GM12878 (cell line): ENCODE measurements at regions not wholly inside any gene's neighbourhood (a gene's known extent, or its start where the extent isn't known, plus 50 kb on each side); places are given as distances from the start of the nearest gene placed in this dataset.

Source experiments
- ATAC-seq: fragments of 200-7000 bp; cut with Tn5 transposase; 3 replicates; pipeline ENCODE4 v1.9.1; 2020; ENCODE audit warnings: mild to moderate bottlenecking, moderate library complexity
- BruUV-seq: library from RNA; stranded (reverse); fragments of 400-500 nt; replicated peaks from 2 replicates; lab custom pipeline; 2021; lab: Mats Ljungman, UMichigan
- CTCF ChIA-PET: fragments of 300-600 bp; sonication (Branson Sonifier 250); formaldehyde crosslinking; extraction: SDS; loops from one replicate; lab custom pipeline; 2021; ENCODE audit warnings: inconsistent platforms; lab: Yijun Ruan, JAX
- POLR2A ChIA-PET: fragments of 350-600 bp; formaldehyde crosslinking; extraction: SDS; loops from one replicate; lab custom pipeline; 2021; ENCODE audit warnings: inconsistent platforms; lab: Charles Lee
- RAD21 ChIA-PET: fragments of 300-600 bp; sonication (Branson Sonifier 250); formaldehyde crosslinking; loops from one replicate; lab custom pipeline; 2023; ENCODE audit warnings: antibody characterized with exemption; ENCODE audit not compliant: unreplicated experiment; lab: Charles Lee
- SMC1A ChIA-PET: fragments of 300-600 bp; sonication (Branson Sonifier 250); formaldehyde crosslinking; loops from one replicate; lab custom pipeline; 2023; ENCODE audit not compliant: unreplicated experiment, uncharacterized antibody; lab: Charles Lee
- DNase-seq: peaks from one replicate; pipeline ENCODE4 v3.0.0-alpha.2; 2011; ENCODE audit warnings: low read depth, low spot score
- FAIRE-seq: peaks from 3 replicates; lab custom pipeline; 2011; peaks lifted over from hg19 to GRCh38; lab: Jason Lieb, UNC
- H2AFZ ChIP-seq: 2 replicates; pipeline ENCODE4 v1.6.0; 2011; ENCODE audit warnings: low read depth, low read length, control low read depth; ENCODE audit not compliant: control insufficient read depth
- H3K27ac ChIP-seq: 2 replicates; pipeline ENCODE4 v1.5.1; 2011; ENCODE audit warnings: control low read depth; ENCODE audit not compliant: control insufficient read depth, insufficient read depth
- H3K27me3 ChIP-seq, 2 experiments: replicated peaks in 1 of 2; 2 replicates each; pipeline versions ENCODE4 v1.6.0 to v1.6.1; 2011; ENCODE audit warnings: low read length in 1 of 2; ENCODE audit not compliant: control insufficient read depth in 2 of 2, insufficient read depth in 2 of 2
- H3K36me3 ChIP-seq, 2 experiments: 2 replicates each; pipeline ENCODE4 v1.5.1; 2011; ENCODE audit warnings: low read length in 1 of 2; ENCODE audit not compliant: control insufficient read depth in 2 of 2, insufficient read depth in 2 of 2
- H3K4me1 ChIP-seq: 2 replicates; pipeline ENCODE4 v1.6.1; 2011; ENCODE audit warnings: mild to moderate bottlenecking, low read length, moderate library complexity, mixed read lengths; ENCODE audit not compliant: control insufficient read depth, insufficient read depth
- H3K4me2 ChIP-seq: 2 replicates; pipeline ENCODE4 v1.6.0; 2011; ENCODE audit warnings: control low read depth; ENCODE audit not compliant: control insufficient read depth, insufficient read depth
- H3K4me3 ChIP-seq: fragments of 200-600 bp; sonication (generic); 2 replicates; pipeline ENCODE4 v1.5.1; 2016
- H3K79me2 ChIP-seq: 2 replicates; pipeline ENCODE4 v1.6.0; 2011; ENCODE audit warnings: low read length; ENCODE audit not compliant: control insufficient read depth, insufficient read depth
- H3K9ac ChIP-seq: 2 replicates; pipeline ENCODE4 v1.8.0; 2011; ENCODE audit warnings: low read length, control low read depth, mixed read lengths; ENCODE audit not compliant: control insufficient read depth, insufficient read depth
- H3K9me3 ChIP-seq: replicated peaks from 3 replicates; pipeline ENCODE4 v1.5.1; 2011; ENCODE audit warnings: mild to moderate bottlenecking, low read length; ENCODE audit not compliant: control insufficient read depth, insufficient read depth
- H4K20me1 ChIP-seq: 2 replicates; pipeline ENCODE4 v1.6.0; 2011; ENCODE audit not compliant: control insufficient read depth, insufficient read depth
- BCL11A ChIP-seq: IDR thresholded peaks from 2 replicates; pipeline ENCODE4 v1.6.1; 2011; ENCODE audit warnings: low read depth, low read length
- CREB1 ChIP-seq: IDR thresholded peaks from 2 replicates; pipeline ENCODE4 v1.6.1; 2012; ENCODE audit warnings: low read depth, mild to moderate bottlenecking, inconsistent platforms
- NFXL1 ChIP-seq: fragments of 450-650 bp; IDR thresholded peaks from 2 replicates; pipeline ENCODE4 v1.6.1; 2017; ENCODE audit warnings: antibody characterized with exemption, mild to moderate bottlenecking, borderline replicate concordance
- NFYB ChIP-seq: IDR thresholded peaks from 2 replicates; pipeline ENCODE4 v1.6.1; 2011; ENCODE audit warnings: low read depth, mild to moderate bottlenecking, low read length, improper control_type of control experiment, moderate library complexity; ENCODE audit not compliant: insufficient read depth
- NR2C1 ChIP-seq: fragments of 450-650 bp; IDR thresholded peaks from 2 replicates; pipeline ENCODE4 v1.6.1; 2017; ENCODE audit warnings: antibody characterized with exemption, mild to moderate bottlenecking, moderate library complexity
- NR2C2 ChIP-seq: IDR thresholded peaks from 2 replicates; pipeline ENCODE4 v1.6.1; 2011; ENCODE audit warnings: borderline replicate concordance, low read depth; ENCODE audit not compliant: control insufficient read depth, insufficient read length
- RELB ChIP-seq: fragments of 450-650 bp; IDR thresholded peaks from 2 replicates; pipeline ENCODE4 v1.6.1; 2017; ENCODE audit warnings: low read depth, mild to moderate bottlenecking, moderate library complexity
- RFX5 ChIP-seq: IDR thresholded peaks from 2 replicates; pipeline ENCODE4 v1.6.1; 2011; ENCODE audit warnings: low read depth, low read length, improper control_type of control experiment
- TARDBP ChIP-seq: IDR thresholded peaks from 2 replicates; pipeline ENCODE4 v1.6.1; 2016; ENCODE audit warnings: borderline replicate concordance
- TCF3 ChIP-seq: IDR thresholded peaks from 2 replicates; pipeline ENCODE4 v1.6.1; 2012; ENCODE audit warnings: low read depth, mild to moderate bottlenecking, low read length, borderline replicate concordance; ENCODE audit not compliant: insufficient read depth
- YBX1 ChIP-seq: fragments of 450-650 bp; IDR thresholded peaks from 2 replicates; pipeline ENCODE4 v1.6.1; 2016; ENCODE audit warnings: antibody characterized with exemption
- ZBED1 ChIP-seq: IDR thresholded peaks from 2 replicates; pipeline ENCODE4 v1.6.1; 2016; ENCODE audit warnings: borderline replicate concordance
- ZNF207 ChIP-seq: fragments of 450-650 bp; IDR thresholded peaks from 2 replicates; pipeline ENCODE4 v1.6.1; 2014; ENCODE audit warnings: antibody characterized with exemption, mild to moderate bottlenecking, borderline replicate concordance
- ZNF622 ChIP-seq: fragments of 450-650 bp; IDR thresholded peaks from 2 replicates; pipeline ENCODE4 v1.6.1; 2017; ENCODE audit warnings: mild to moderate bottlenecking, inconsistent platforms
- WGBS: methylation state at CpG from one replicate; pipeline ENCODE4 v1.1.6; 2016; ENCODE audit warnings: low lambda C conversion rate; ENCODE audit not compliant: insufficient replicate concordance, insufficient coverage; ENCODE audit errors: missing lambda C conversion rate; 5-methylcytosine and 5-hydroxymethylcytosine counted together
- in situ Hi-C: fragments of 300-500 bp; cut with MboI; formaldehyde crosslinking; loops from 9 replicates; pipeline ENCODE4 v1.14.3; 2018; ENCODE audit warnings: mixed read lengths
- intact Hi-C: fragments of 100-400 bp; cut with micrococcal nuclease; formaldehyde crosslinking; loops from one replicate; pipeline ENCODE4 v1.14.2; 2022; ENCODE audit not compliant: unreplicated experiment
- TF ChIP-seq, protein P1 (sequence below): fragments of 450-650 bp; IDR thresholded peaks from 2 replicates; pipeline ENCODE4 v1.6.1; 2017; ENCODE audit warnings: mild to moderate bottlenecking, low read depth, inconsistent platforms; ENCODE audit not compliant: poor library complexity, severe bottlenecking

DNA sequence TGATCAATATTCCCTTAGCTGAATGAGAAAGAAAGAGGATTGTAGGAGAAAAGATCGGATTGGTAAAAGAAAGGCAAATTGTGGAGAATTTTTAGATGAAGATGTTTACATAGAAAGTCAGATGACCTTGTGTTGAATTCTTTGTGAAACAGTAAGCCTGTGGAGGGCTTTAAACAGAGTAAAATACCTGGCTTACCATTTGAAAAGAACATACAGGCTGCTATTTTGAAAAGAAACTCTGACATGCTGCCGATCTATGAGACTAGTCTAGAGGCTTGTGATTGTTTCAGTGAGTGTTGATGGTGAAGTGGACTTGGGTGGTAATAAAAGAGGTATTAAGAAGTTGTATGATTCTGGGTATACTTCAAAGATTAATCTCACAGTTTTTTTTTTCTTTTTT is 938.9 kb upstream of the PRR20A start:
- POLR2A ChIA-PET: no interaction called here
- ATAC-seq: no peak

More for the DNA sequence above, 938.9 kb upstream of the PRR20A start:
- Histone ChIP-seq H3K9me3 (no peaks in the 10 kb centered on the region), H2AFZ (no peak overlapping the region), H3K27me3 (no peaks in the 10 kb centered on the region), H3K4me1 (no peaks in the 10 kb centered on the region), H3K9ac (no peak overlapping the region), H3K36me3 (no peaks in the 10 kb centered on the region), H3K4me2 (no peak overlapping the region), H3K27ac (no peak overlapping the region)
- DNase-seq: no peak
- ChIA-PET RAD21 (no interaction called here), SMC1A (no interaction called here)
- intact Hi-C loops: loop anchor here (10.0 kb wide), 1 partner anchor 63 kb away; no protein-coding TSS in a partner anchor
- 0% methylated on average over 2 of the region's 2 CpGs for WGBS
- no peak for TF ChIP-seq ZNF207
- TF ChIP-seq RFX5: no peak
- TF ChIP-seq, protein P1, sequence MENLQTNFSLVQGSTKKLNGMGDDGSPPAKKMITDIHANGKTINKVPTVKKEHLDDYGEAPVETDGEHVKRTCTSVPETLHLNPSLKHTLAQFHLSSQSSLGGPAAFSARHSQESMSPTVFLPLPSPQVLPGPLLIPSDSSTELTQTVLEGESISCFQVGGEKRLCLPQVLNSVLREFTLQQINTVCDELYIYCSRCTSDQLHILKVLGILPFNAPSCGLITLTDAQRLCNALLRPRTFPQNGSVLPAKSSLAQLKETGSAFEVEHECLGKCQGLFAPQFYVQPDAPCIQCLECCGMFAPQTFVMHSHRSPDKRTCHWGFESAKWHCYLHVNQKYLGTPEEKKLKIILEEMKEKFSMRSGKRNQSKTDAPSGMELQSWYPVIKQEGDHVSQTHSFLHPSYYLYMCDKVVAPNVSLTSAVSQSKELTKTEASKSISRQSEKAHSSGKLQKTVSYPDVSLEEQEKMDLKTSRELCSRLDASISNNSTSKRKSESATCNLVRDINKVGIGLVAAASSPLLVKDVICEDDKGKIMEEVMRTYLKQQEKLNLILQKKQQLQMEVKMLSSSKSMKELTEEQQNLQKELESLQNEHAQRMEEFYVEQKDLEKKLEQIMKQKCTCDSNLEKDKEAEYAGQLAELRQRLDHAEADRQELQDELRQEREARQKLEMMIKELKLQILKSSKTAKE: no peak
- TF ChIP-seq YBX1: no peak
- TF ChIP-seq ZBED1: no peak
- no peak for TF ChIP-seq BCL11A
- no peak for TF ChIP-seq RELB
- no peak for TF ChIP-seq ZNF622
- no peak for TF ChIP-seq NR2C2
- no peak for TF ChIP-seq NR2C1
- no peak for TF ChIP-seq TCF3
- no peak for TF ChIP-seq CREB1
- TF ChIP-seq NFYB: no peak
- TF ChIP-seq TARDBP: no peak
- no peak for TF ChIP-seq NFXL1
- TF ChIP-seq, all 136 proteins: peak for 0
- CTCF ChIA-PET: no interaction called here
- no TSS peak for BruUV-seq
- Histone ChIP-seq H3K4me3 (no peak overlapping the region), H3K79me2 (no peaks in the 10 kb centered on the region), H4K20me1 (no peaks in the 10 kb centered on the region)
- in situ Hi-C loops: no loop called here
- no peak for FAIRE-seq
